ENCODE measurements at regions not wholly inside any gene's neighbourhood (a gene's known extent, or its start where the extent isn't known, plus 50 kb on each side); places are given as distances from the start of the nearest gene placed in this dataset.

GRCh38 chr4:117357866-117358265 lies 272.5 kb upstream of the TRAM1L1 start:
- DNase-seq (ENCODE audit: insufficient read length, low spot score) (no peak), FAIRE-seq (no peak)
- TF ChIP-seq POU2F2 (IDR thresholded peaks at IDR 0.05; ENCODE audit: low read depth, low read length) (no peak), PAX5 (IDR thresholded peaks at IDR 0.05; ENCODE audit: insufficient read depth, low read length, severe bottlenecking) (no peak)

- TF ChIP-seq POLR2A (IDR thresholded peaks at IDR 0.05; ENCODE audit: low read depth, low read length), result no peak
- TF ChIP-seq POU2F2 (IDR thresholded peaks at IDR 0.05; ENCODE audit: low read depth, low read length), result no peak
- TF ChIP-seq SPI1 (IDR thresholded peaks at IDR 0.05; ENCODE audit: low read depth, low read length), result no peak
- TF ChIP-seq TAF1 (IDR thresholded peaks at IDR 0.05; ENCODE audit: low read depth, low read length), result no peak
- no peak for TF ChIP-seq PAX5 (IDR thresholded peaks at IDR 0.05; ENCODE audit: insufficient read depth, low read length, severe bottlenecking)
- TF ChIP-seq POLR2AphosphoS5 (IDR thresholded peaks at IDR 0.05; ENCODE audit: low read depth, low read length), result no peak
- FAIRE-seq, result no peak
- DNase-seq (ENCODE audit: insufficient read length, low spot score), result no peak
These were observed 285.7 kb upstream of the TRAM1L1 start for GRCh38 chr4:117370944-117371668.

GRCh38 chr4:117375101-117375500 lies 289.7 kb upstream of the TRAM1L1 start:
- no peak for DNase-seq (ENCODE audit: insufficient read length, low spot score)
- TF ChIP-seq POLR2AphosphoS5 (IDR thresholded peaks at IDR 0.05; ENCODE audit: low read depth, low read length), result no peak
- no peak for TF ChIP-seq TAF1 (IDR thresholded peaks at IDR 0.05; ENCODE audit: low read depth, low read length)
- no peak for TF ChIP-seq POLR2A (IDR thresholded peaks at IDR 0.05; ENCODE audit: low read depth, low read length)
- no peak for TF ChIP-seq SPI1 (IDR thresholded peaks at IDR 0.05; ENCODE audit: low read depth, low read length)
- TF ChIP-seq POU2F2 (IDR thresholded peaks at IDR 0.05; ENCODE audit: low read depth, low read length), result no peak
- no peak for TF ChIP-seq PAX5 (IDR thresholded peaks at IDR 0.05; ENCODE audit: insufficient read depth, low read length, severe bottlenecking)
- no peak for FAIRE-seq

GRCh38 chr4:117376692-117377091 lies 291.3 kb upstream of the TRAM1L1 start:
- TF ChIP-seq SPI1 (IDR thresholded peaks at IDR 0.05; ENCODE audit: low read depth, low read length) (no peak), PAX5 (IDR thresholded peaks at IDR 0.05; ENCODE audit: insufficient read depth, low read length, severe bottlenecking) (no peak), TAF1 (IDR thresholded peaks at IDR 0.05; ENCODE audit: low read depth, low read length) (no peak), POU2F2 (IDR thresholded peaks at IDR 0.05; ENCODE audit: low read depth, low read length) (no peak), POLR2A (IDR thresholded peaks at IDR 0.05; ENCODE audit: low read depth, low read length) (no peak), POLR2AphosphoS5 (IDR thresholded peaks at IDR 0.05; ENCODE audit: low read depth, low read length) (no peak)
- no peak for FAIRE-seq
- DNase-seq (ENCODE audit: insufficient read length, low spot score), result no peak

- no peak for DNase-seq (ENCODE audit: insufficient read length, low spot score)
- TF ChIP-seq TAF1 (IDR thresholded peaks at IDR 0.05; ENCODE audit: low read depth, low read length) (no peak), SPI1 (IDR thresholded peaks at IDR 0.05; ENCODE audit: low read depth, low read length) (no peak), PAX5 (IDR thresholded peaks at IDR 0.05; ENCODE audit: insufficient read depth, low read length, severe bottlenecking) (no peak), POLR2AphosphoS5 (IDR thresholded peaks at IDR 0.05; ENCODE audit: low read depth, low read length) (no peak)
- no peak for FAIRE-seq
These were observed 293.6 kb upstream of the TRAM1L1 start for GRCh38 chr4:117378942-117379341.

- FAIRE-seq, result no peak
- DNase-seq (ENCODE audit: insufficient read length, low spot score), result no peak
- no peak for TF ChIP-seq PAX5 (IDR thresholded peaks at IDR 0.05; ENCODE audit: insufficient read depth, low read length, severe bottlenecking)
- TF ChIP-seq POU2F2 (IDR thresholded peaks at IDR 0.05; ENCODE audit: low read depth, low read length), result no peak
- TF ChIP-seq SPI1 (IDR thresholded peaks at IDR 0.05; ENCODE audit: low read depth, low read length), result no peak
- no peak for TF ChIP-seq POLR2AphosphoS5 (IDR thresholded peaks at IDR 0.05; ENCODE audit: low read depth, low read length)
- no peak for TF ChIP-seq POLR2A (IDR thresholded peaks at IDR 0.05; ENCODE audit: low read depth, low read length)
- no peak for TF ChIP-seq TAF1 (IDR thresholded peaks at IDR 0.05; ENCODE audit: low read depth, low read length)
These were observed 298.1 kb upstream of the TRAM1L1 start for GRCh38 chr4:117383468-117383867.

- no peak for FAIRE-seq
- DNase-seq (ENCODE audit: insufficient read length, low spot score), result no peak
- TF ChIP-seq POU2F2 (IDR thresholded peaks at IDR 0.05; ENCODE audit: low read depth, low read length) (no peak), PAX5 (IDR thresholded peaks at IDR 0.05; ENCODE audit: insufficient read depth, low read length, severe bottlenecking) (no peak), POLR2A (IDR thresholded peaks at IDR 0.05; ENCODE audit: low read depth, low read length) (no peak), SPI1 (IDR thresholded peaks at IDR 0.05; ENCODE audit: low read depth, low read length) (no peak), POLR2AphosphoS5 (IDR thresholded peaks at IDR 0.05; ENCODE audit: low read depth, low read length) (no peak), TAF1 (IDR thresholded peaks at IDR 0.05; ENCODE audit: low read depth, low read length) (no peak)
These were observed 300.1 kb upstream of the TRAM1L1 start for GRCh38 chr4:117385526-117385925.

GRCh38 chr4:117387072-117387471 lies 301.7 kb upstream of the TRAM1L1 start:
- DNase-seq (ENCODE audit: insufficient read length, low spot score) (no peak), FAIRE-seq (no peak)
- TF ChIP-seq PAX5 (IDR thresholded peaks at IDR 0.05; ENCODE audit: insufficient read depth, low read length, severe bottlenecking) (no peak), TAF1 (IDR thresholded peaks at IDR 0.05; ENCODE audit: low read depth, low read length) (no peak), POLR2A (IDR thresholded peaks at IDR 0.05; ENCODE audit: low read depth, low read length) (no peak), POU2F2 (IDR thresholded peaks at IDR 0.05; ENCODE audit: low read depth, low read length) (no peak), SPI1 (IDR thresholded peaks at IDR 0.05; ENCODE audit: low read depth, low read length) (no peak), POLR2AphosphoS5 (IDR thresholded peaks at IDR 0.05; ENCODE audit: low read depth, low read length) (no peak)

- no peak for FAIRE-seq
- no peak for DNase-seq (ENCODE audit: insufficient read length, low spot score)
- TF ChIP-seq POU2F2 (IDR thresholded peaks at IDR 0.05; ENCODE audit: low read depth, low read length) (no peak), POLR2A (IDR thresholded peaks at IDR 0.05; ENCODE audit: low read depth, low read length) (no peak), PAX5 (IDR thresholded peaks at IDR 0.05; ENCODE audit: insufficient read depth, low read length, severe bottlenecking) (no peak), SPI1 (IDR thresholded peaks at IDR 0.05; ENCODE audit: low read depth, low read length) (no peak), TAF1 (IDR thresholded peaks at IDR 0.05; ENCODE audit: low read depth, low read length) (no peak), POLR2AphosphoS5 (IDR thresholded peaks at IDR 0.05; ENCODE audit: low read depth, low read length) (no peak)
These were observed 314.9 kb upstream of the TRAM1L1 start for GRCh38 chr4:117400039-117400835.

Measured in GM12891 (cell line).